OCI-LY1 (cell line): ENCODE measurements at regions not wholly inside any gene's neighbourhood (a gene's known extent, or its start where the extent isn't known, plus 50 kb on each side); places are given as distances from the start of the nearest gene placed in this dataset.

Experiments used
- H2AFZ ChIP-seq: fragments of 200-600 bp; sonication (generic), shearing (Covaris generic); 2 replicates; pipeline ENCODE4 v1.6.0; 2014; ENCODE audit warnings: antibody characterized with exemption, mild to moderate bottlenecking, low read length
- H3F3A ChIP-seq: fragments of 200-600 bp; sonication (generic), shearing (Covaris generic); 2 replicates; pipeline ENCODE4 v1.6.0; 2014; ENCODE audit warnings: mild to moderate bottlenecking, antibody characterized with exemption, low read length, moderate library complexity; ENCODE audit not compliant: insufficient read depth
- H3K27ac ChIP-seq: fragments of 200-600 bp; sonication (generic); 2 replicates; pipeline ENCODE4 v1.5.1; 2014; ENCODE audit warnings: low read length, mixed run types, mild to moderate bottlenecking, low read depth; ENCODE audit not compliant: poor library complexity, severe bottlenecking
- H3K27me3 ChIP-seq: fragments of 200-600 bp; sonication (generic); 2 replicates; pipeline ENCODE4 v1.6.0; 2014; ENCODE audit warnings: antibody characterized with exemption, mild to moderate bottlenecking, low read length, moderate library complexity; ENCODE audit not compliant: insufficient read depth
- H3K36me3 ChIP-seq: fragments of 200-600 bp; sonication (generic); 2 replicates; pipeline ENCODE4 v1.6.1; 2014; ENCODE audit warnings: mild to moderate bottlenecking, antibody characterized with exemption, low read length, moderate library complexity, mixed read lengths; ENCODE audit not compliant: insufficient read depth
- H3K4me1 ChIP-seq: fragments of 200-600 bp; sonication (generic); 2 replicates; pipeline ENCODE4 v1.5.1; 2014; ENCODE audit warnings: mild to moderate bottlenecking, low read length, moderate library complexity; ENCODE audit not compliant: insufficient read depth, severe bottlenecking
- H3K4me2 ChIP-seq: fragments of 200-600 bp; sonication (generic), shearing (Covaris generic); 2 replicates; pipeline ENCODE4 v1.6.1; 2014; ENCODE audit warnings: low read length
- H3K4me3 ChIP-seq: fragments of 200-600 bp; sonication (generic); 2 replicates; pipeline ENCODE4 v1.5.1; 2014; ENCODE audit warnings: low read length, low read depth, mild to moderate bottlenecking, mixed read lengths; ENCODE audit not compliant: poor library complexity, severe bottlenecking
- H3K79me2 ChIP-seq: fragments of 200-600 bp; shearing (Covaris generic); 2 replicates; pipeline ENCODE4 v1.6.1; 2016; ENCODE audit warnings: mixed run types, low read length, mixed read lengths; ENCODE audit not compliant: insufficient read depth
- H3K9ac ChIP-seq: fragments of 200-600 bp; sonication (generic), shearing (Covaris generic); 2 replicates; pipeline ENCODE4 v1.6.1; 2014; ENCODE audit warnings: mild to moderate bottlenecking, low read length, mixed read lengths
- H3K9me2 ChIP-seq: fragments of 200-600 bp; sonication (generic), shearing (Covaris generic); 2 replicates; pipeline ENCODE4 v1.6.1; 2014; ENCODE audit warnings: low read depth, mild to moderate bottlenecking, low read length, mixed read lengths
- H3K9me3 ChIP-seq: fragments of 200-600 bp; shearing (Covaris generic); 2 replicates; pipeline ENCODE4 v1.6.1; 2014; ENCODE audit warnings: low read length, mixed read lengths
- H4K20me1 ChIP-seq: fragments of 200-600 bp; sonication (generic), shearing (Covaris generic); 2 replicates; pipeline ENCODE4 v1.6.0; 2016; ENCODE audit warnings: mild to moderate bottlenecking, low read length; ENCODE audit not compliant: insufficient read depth
- CTCF ChIP-seq: fragments of 200-600 bp; sonication (generic), shearing (Covaris generic); IDR thresholded peaks from 2 replicates; pipeline ENCODE4 v1.5.1; 2017; ENCODE audit warnings: mild to moderate bottlenecking, antibody characterized with exemption, low read length, moderate library complexity, mixed read lengths
- EZH2 ChIP-seq: fragments of 200-600 bp; sonication (generic), shearing (Covaris generic); IDR thresholded peaks from 2 replicates; pipeline ENCODE4 v1.8.0; 2017; ENCODE audit warnings: borderline replicate concordance, mixed run types, mild to moderate bottlenecking, antibody characterized with exemption, low read length, moderate library complexity, mixed read lengths

DNA sequence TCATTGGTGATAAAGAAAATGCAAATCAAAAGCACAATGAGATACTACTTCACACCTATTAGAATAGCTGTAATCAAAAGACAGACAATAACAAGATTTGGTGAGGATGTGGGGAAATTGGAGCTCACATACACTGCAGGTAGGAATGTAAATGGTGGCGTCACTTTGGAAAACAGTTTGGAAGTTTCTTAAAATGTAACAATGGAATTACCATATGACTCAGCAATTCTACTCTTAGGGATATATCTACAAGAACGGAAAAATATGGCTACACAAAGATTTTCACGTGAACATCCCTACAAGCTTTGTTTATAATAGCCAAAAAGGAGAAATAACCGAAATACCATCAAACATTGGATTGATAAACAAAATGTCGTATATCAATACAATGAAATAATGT, 270.4 kb downstream of the DOK5 start:
- Histone ChIP-seq H3K79me2 (no peaks in the 10 kb centered on the region), H3K27ac (no peak overlapping the region)
- TF ChIP-seq EZH2 (no peak), CTCF (no peak)

DNA sequence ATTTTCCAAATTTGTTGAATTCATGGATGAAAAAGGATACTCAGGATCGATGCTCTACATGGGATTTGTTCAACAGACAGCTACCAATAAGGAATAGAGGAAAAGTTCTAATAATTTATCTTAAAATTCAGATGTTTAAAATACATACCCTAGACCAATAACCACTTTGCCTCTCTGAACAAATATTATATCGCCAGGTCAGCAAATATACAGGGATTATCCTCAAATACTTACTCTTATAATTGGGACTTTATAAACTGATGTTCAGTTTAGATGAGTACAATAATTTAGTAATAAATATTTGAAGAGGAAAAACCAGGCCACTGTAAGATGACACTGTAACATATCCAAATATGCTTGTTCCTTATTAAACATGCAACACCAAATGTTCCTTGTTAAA, 268.7 kb downstream of the DOK5 start:
- H3K9me2 ChIP-seq, result no peaks in the 10 kb centered on the region
- H3K79me2 ChIP-seq, result no peaks in the 10 kb centered on the region
- no peaks in the 10 kb centered on the region for H4K20me1 ChIP-seq
- H3K27ac ChIP-seq, result no peak overlapping the region
- no peaks in the 10 kb centered on the region for H3K27me3 ChIP-seq
- no peaks in the 10 kb centered on the region for H3K9me3 ChIP-seq
- no peak overlapping the region for H2AFZ ChIP-seq
- H3K9ac ChIP-seq, result no peak overlapping the region
- TF ChIP-seq CTCF (no peak), EZH2 (no peak)
- H3K4me3 ChIP-seq, result no peak overlapping the region
- H3F3A ChIP-seq, result no peaks in the 10 kb centered on the region
- no peak overlapping the region for H3K4me2 ChIP-seq
- H3K36me3 ChIP-seq, result no peaks in the 10 kb centered on the region
- H3K4me1 ChIP-seq, result no peaks in the 10 kb centered on the region

More for the DNA sequence above, 270.4 kb downstream of the DOK5 start:
- Histone ChIP-seq H3K9me3 (no peaks in the 10 kb centered on the region), H3K4me3 (no peak overlapping the region), H2AFZ (no peak overlapping the region), H3K27me3 (no peaks in the 10 kb centered on the region), H3K9me2 (no peaks in the 10 kb centered on the region), H3K4me2 (no peak overlapping the region), H3K36me3 (no peaks in the 10 kb centered on the region), H4K20me1 (no peaks in the 10 kb centered on the region), H3K9ac (no peak overlapping the region), H3F3A (no peaks in the 10 kb centered on the region), H3K4me1 (no peaks in the 10 kb centered on the region)

DNA sequence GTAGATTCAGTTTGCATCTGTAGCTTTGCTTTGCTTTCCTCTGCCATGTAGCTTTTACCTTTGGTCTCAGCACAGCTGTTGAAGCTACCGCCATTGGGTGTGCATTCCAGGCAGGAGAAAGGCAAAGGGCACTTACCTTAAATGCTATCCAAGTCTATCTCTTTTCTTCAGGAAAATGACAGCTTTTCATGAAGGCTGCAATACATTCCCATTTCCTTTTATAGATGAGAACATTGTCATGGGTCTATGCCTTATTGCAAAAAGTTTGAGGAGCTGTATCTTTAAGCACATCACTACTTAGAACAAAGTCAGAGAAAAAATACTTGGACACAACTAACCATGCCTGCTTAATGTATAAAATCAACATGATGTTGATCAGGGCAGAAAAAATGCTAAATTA, 266.8 kb downstream of the DOK5 start:
- no peak overlapping the region for H3K9ac ChIP-seq
- no peaks in the 10 kb centered on the region for H4K20me1 ChIP-seq
- H3K27me3 ChIP-seq, result no peaks in the 10 kb centered on the region
- TF ChIP-seq CTCF, result no peak
- no peak for TF ChIP-seq EZH2
- no peak overlapping the region for H3K4me3 ChIP-seq
- H3K79me2 ChIP-seq, result no peaks in the 10 kb centered on the region
- H3K9me3 ChIP-seq, result no peaks in the 10 kb centered on the region
- H3K4me2 ChIP-seq, result no peak overlapping the region
- no peak overlapping the region for H2AFZ ChIP-seq
- H3K9me2 ChIP-seq, result no peaks in the 10 kb centered on the region
- no peaks in the 10 kb centered on the region for H3K4me1 ChIP-seq
- H3K36me3 ChIP-seq, result no peaks in the 10 kb centered on the region
- H3K27ac ChIP-seq, result no peak overlapping the region
- H3F3A ChIP-seq, result no peaks in the 10 kb centered on the region
